NCI-H226 (cell line): ENCODE measurements at regions not wholly inside any gene's neighbourhood (a gene's known extent, or its start where the extent isn't known, plus 50 kb on each side); places are given as distances from the start of the nearest gene placed in this dataset.
"Not testable (repeated sequence)": the region's sequence is repeated elsewhere in the genome, so short reads cannot be mapped to it uniquely, and the experiment has no call there.

ENCODE experiments used
- DNase-seq: peaks from one replicate; pipeline ENCODE4 v3.0.0-alpha.2; 2015

GRCh38 chr16:86220561-86220960, 289.8 kb upstream of the FOXF1 start:
- no peak for DNase-seq

- DNase-seq = no peak
Observed at GRCh38 chr16:86221085-86221484, 289.2 kb upstream of the FOXF1 start.

GRCh38 chr16:86222547-86222946, 287.8 kb upstream of the FOXF1 start:
- no peak for DNase-seq

- peak; percentile 6 for DNase-seq
Observed at GRCh38 chr16:86222965-86223551, 287.3 kb upstream of the FOXF1 start.

- no peak for DNase-seq
Observed at GRCh38 chr16:86224126-86224525, 286.2 kb upstream of the FOXF1 start.

- no peak for DNase-seq
Observed at GRCh38 chr16:86224629-86225028, 285.7 kb upstream of the FOXF1 start.

GRCh38 chr16:86225905-86226371, 284.4 kb upstream of the FOXF1 start:
- peak; percentile 5 for DNase-seq

- no peak for DNase-seq
Observed at GRCh38 chr16:86227041-86227440, 283.3 kb upstream of the FOXF1 start.

- no peak for DNase-seq
Observed at GRCh38 chr16:86227801-86228200, 282.5 kb upstream of the FOXF1 start.

GRCh38 chr16:86228713-86229112, 281.6 kb upstream of the FOXF1 start:
- no peak for DNase-seq

GRCh38 chr16:86229283-86229682, 281.0 kb upstream of the FOXF1 start:
- DNase-seq = no peak

- no peak for DNase-seq
Observed at GRCh38 chr16:86229866-86230656, 280.3 kb upstream of the FOXF1 start.

GRCh38 chr16:86231321-86231995, 278.9 kb upstream of the FOXF1 start:
- DNase-seq = no peak

- no peak for DNase-seq
Observed at GRCh38 chr16:86231996-86232350, 278.4 kb upstream of the FOXF1 start.

GRCh38 chr16:86232496-86232895, 277.8 kb upstream of the FOXF1 start:
- DNase-seq = no peak

- DNase-seq = not testable (repeated sequence)
Observed at GRCh38 chr16:86233506-86233905, 276.8 kb upstream of the FOXF1 start.

- DNase-seq = no peak
Observed at GRCh38 chr16:86239381-86239780, 270.9 kb upstream of the FOXF1 start.

- no peak for DNase-seq
Observed at GRCh38 chr16:86240716-86241363, 269.5 kb upstream of the FOXF1 start.

- no peak for DNase-seq
Observed at GRCh38 chr16:86241681-86242080, 268.6 kb upstream of the FOXF1 start.

GRCh38 chr16:86242244-86243122, 267.8 kb upstream of the FOXF1 start:
- no peak for DNase-seq

- no peak for DNase-seq
Observed at GRCh38 chr16:86243123-86243473, 267.2 kb upstream of the FOXF1 start.

GRCh38 chr16:86243571-86244154, 266.7 kb upstream of the FOXF1 start:
- no peak for DNase-seq
